ENCODE measurements at regions not wholly inside any gene's neighbourhood (a gene's known extent, or its start where the extent isn't known, plus 50 kb on each side); places are given as distances from the start of the nearest gene placed in this dataset.

GRCh38 chr2:42933824-42934254, 141.5 kb upstream of the HAAO start:
- no peak for TF ChIP-seq GABPA (IDR thresholded peaks at IDR 0.05; ENCODE audit: low read depth)
- no peak for TF ChIP-seq POLR2AphosphoS5 (IDR thresholded peaks at IDR 0.05; ENCODE audit: low read depth)
- no peak for TF ChIP-seq CTCF (IDR thresholded peaks at IDR 0.05; ENCODE audit: insufficient read depth, low read length)
